Esophagus squamous epithelium (tissue), 5 donors: ENCODE measurements at regions not wholly inside any gene's neighbourhood (a gene's known extent, or its start where the extent isn't known, plus 50 kb on each side); places are given as distances from the start of the nearest gene placed in this dataset.

ENCODE experiments used
- DNase-seq: peaks from one replicate; lab custom pipeline; 2025; lab: John Stamatoyannopoulos, UW
- H3K27ac ChIP-seq, 4 donors: fragments of 200-600 bp; sonication (generic); one replicate each; pipeline ENCODE4 v1.5.1; 2016 to 2019; ENCODE audit warnings: mild to moderate bottlenecking in 1 of 4
- H3K27me3 ChIP-seq, 4 donors: fragments of 200-600 bp; sonication (generic); 1 replicate in 3 of 4; 2 replicates in 1 of 4; pipeline versions ENCODE4 v1.5.1 to v1.6.0; 2017 to 2021; ENCODE audit warnings: antibody characterized with exemption in 1 of 4
- H3K36me3 ChIP-seq, 3 donors: fragments of 200-600 bp; sonication (generic); one replicate each; pipeline ENCODE4 v1.5.1; 2016 to 2019
- H3K4me1 ChIP-seq, 3 donors: fragments of 200-600 bp; sonication (generic); one replicate each; pipeline ENCODE4 v1.5.1; 2017 to 2019
- H3K4me3 ChIP-seq, 4 donors: fragments of 200-600 bp; sonication (generic); 1 replicate in 3 of 4; 2 replicates in 1 of 4; pipeline ENCODE4 v1.5.1; 2016 to 2019; ENCODE audit warnings: mild to moderate bottlenecking in 2 of 4, moderate library complexity in 1 of 4
- H3K9me3 ChIP-seq, 3 donors: fragments of 200-600 bp; sonication (generic); one replicate each; pipeline ENCODE4 v1.5.1; 2016 to 2019
- POLR2A ChIP-seq, 4 donors: fragments of 450-650 bp; IDR thresholded peaks; one replicate each; pipeline ENCODE4 v1.6.1; 2017; ENCODE audit warnings: antibody characterized with exemption in 4 of 4, mild to moderate bottlenecking in 4 of 4, moderate library complexity in 3 of 4
- WGBS, 2 donors: methylation state at CpG; one replicate each; pipeline ENCODE4 v1.1.5; 2018; 5-methylcytosine and 5-hydroxymethylcytosine counted together
- intact Hi-C: fragments of 100-400 bp; cut with DNase I; formaldehyde crosslinking; loops from one replicate; pipeline ENCODE4 v1.15.0; 2022
- TF ChIP-seq, protein P1 (sequence below), 6 experiments: fragments of 450-650 bp in 4 of 6; fragments of 200-600 bp in 2 of 6; sonication (generic) in 2 of 6; IDR thresholded peaks; one replicate each; pipeline ENCODE4 v1.5.1; 2016 to 2019; ENCODE audit warnings: antibody characterized with exemption in 6 of 6, mild to moderate bottlenecking in 4 of 6, moderate library complexity in 4 of 6
- donor health status: DM: yes; HTN: yes; CAD: no.

DNA sequence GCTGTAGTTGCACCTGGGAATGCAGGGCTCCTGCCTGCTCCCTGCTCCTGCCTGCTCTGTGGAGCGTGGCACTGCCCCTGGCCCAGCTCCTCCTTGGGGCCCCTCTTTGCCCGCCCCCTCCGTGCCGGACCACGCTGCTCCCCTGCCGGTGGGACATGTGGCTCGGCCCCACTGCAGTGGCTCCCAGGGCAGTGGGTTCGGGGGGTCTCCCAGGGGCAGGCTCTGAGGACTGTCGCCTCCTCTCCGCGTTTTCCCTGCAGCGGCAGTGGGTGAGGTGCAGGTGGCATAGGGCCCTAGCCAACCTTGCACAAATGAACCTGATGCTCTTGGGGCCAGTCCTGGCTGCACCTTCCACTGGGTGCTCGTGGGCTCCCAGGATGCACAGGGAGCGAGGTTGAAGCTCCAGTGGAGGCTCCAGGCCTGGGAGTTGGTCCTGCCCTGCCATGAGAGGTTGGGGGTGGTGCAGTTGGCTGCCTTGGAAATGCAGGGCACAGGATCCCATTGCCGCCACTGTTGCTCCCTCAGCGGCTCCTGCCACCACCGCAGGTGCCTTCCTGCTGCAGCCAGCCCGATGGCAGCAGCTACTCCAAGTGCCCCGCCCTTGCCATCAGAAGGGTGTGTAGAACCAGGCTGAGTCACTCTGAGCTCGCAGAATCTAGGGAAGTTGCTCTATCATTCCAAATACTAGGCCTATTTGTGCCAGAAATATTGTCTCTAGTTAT, 313.1 kb upstream of the SYT4 start:
- no peak for TF ChIP-seq POLR2A (IDR thresholded peaks at IDR 0.05)
- TF ChIP-seq, protein P1, sequence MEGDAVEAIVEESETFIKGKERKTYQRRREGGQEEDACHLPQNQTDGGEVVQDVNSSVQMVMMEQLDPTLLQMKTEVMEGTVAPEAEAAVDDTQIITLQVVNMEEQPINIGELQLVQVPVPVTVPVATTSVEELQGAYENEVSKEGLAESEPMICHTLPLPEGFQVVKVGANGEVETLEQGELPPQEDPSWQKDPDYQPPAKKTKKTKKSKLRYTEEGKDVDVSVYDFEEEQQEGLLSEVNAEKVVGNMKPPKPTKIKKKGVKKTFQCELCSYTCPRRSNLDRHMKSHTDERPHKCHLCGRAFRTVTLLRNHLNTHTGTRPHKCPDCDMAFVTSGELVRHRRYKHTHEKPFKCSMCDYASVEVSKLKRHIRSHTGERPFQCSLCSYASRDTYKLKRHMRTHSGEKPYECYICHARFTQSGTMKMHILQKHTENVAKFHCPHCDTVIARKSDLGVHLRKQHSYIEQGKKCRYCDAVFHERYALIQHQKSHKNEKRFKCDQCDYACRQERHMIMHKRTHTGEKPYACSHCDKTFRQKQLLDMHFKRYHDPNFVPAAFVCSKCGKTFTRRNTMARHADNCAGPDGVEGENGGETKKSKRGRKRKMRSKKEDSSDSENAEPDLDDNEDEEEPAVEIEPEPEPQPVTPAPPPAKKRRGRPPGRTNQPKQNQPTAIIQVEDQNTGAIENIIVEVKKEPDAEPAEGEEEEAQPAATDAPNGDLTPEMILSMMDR (IDR thresholded peaks at IDR 0.05), result no peak
- Histone ChIP-seq H3K36me3 (no peaks in the 10 kb centered on the region), H3K27ac (peak overlapping the region in 1 of 4 donors; percentile 27), H3K4me3 (peak overlapping the region in 1 of 4 donors; percentile 1), H3K27me3 (no peaks in the 10 kb centered on the region), H3K4me1 (peaks cover 0 to 17% (median 5%) of the 10 kb centered on the region in 3 donors), H3K9me3 (no peaks in the 10 kb centered on the region)
- no peak for DNase-seq
- 28 to 55% methylated on average over 4 of the region's 20 CpGs for WGBS, 2 donors
- intact Hi-C loops, result no loop called here

DNA sequence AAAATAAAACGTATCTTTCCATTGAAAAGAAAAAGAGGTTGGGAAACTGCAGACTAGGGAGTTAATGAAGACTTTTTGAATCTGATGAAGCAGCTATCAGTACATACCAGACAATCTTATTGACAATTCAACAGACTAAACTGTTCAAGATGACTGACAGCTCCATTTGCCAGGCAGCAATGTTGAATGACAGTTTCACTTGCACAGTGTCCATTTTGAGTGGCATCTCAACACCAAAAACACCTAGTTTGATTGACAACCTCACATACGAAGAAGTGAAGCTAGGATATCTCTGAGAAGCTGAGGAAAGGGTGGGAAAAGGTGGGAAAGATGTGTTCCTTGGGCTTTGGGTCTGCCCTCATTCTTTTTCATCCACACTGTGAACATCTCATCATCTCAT, 315.0 kb upstream of the SYT4 start:
- intact Hi-C loops, result no loop called here
- DNase-seq, result no peak
- TF ChIP-seq, protein P1 (IDR thresholded peaks at IDR 0.05), result no peak
- TF ChIP-seq POLR2A (IDR thresholded peaks at IDR 0.05), result no peak
- H3K27ac ChIP-seq, result no peak overlapping the region
- no peak overlapping the region for H3K4me3 ChIP-seq
- H3K9me3 ChIP-seq, result no peaks in the 10 kb centered on the region
- no peaks in the 10 kb centered on the region for H3K27me3 ChIP-seq
- no peaks in the 10 kb centered on the region for H3K36me3 ChIP-seq
- 73 to 77% methylated on average over 2 of the region's 2 CpGs for WGBS, 2 donors
- H3K4me1 ChIP-seq, result peaks cover 0 to 17% (median 5%) of the 10 kb centered on the region in 3 donors

DNA sequence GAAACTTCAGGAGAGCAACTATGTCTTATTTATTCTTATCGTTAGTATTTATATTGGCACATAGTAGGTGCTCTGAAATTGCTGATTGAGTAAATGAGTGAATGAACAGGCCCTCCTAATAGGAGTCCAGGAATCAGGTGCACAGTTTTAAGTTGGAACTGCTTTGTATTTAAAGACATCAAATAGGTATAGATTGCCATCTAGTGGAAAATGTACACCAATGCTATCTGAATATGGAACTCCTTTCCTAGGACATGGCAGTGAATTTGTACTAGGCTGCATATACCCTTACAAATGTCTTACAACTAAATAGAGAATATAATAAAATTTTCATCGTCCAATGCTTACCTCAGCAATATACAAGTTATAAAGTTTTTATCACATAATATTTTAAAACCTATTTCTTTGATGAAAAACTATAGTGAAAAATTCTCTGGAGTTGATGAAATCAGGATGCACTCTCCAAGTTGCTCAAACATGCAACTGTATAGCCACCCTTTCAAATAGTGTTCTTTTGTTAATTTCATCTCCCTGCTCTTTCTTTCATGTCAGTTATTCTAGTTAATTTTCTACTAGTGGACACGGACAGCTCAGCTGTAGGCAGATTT, 318.9 kb upstream of the SYT4 start:
- no peaks in the 10 kb centered on the region for H3K36me3 ChIP-seq
- intact Hi-C loops, result no loop called here
- WGBS, 2 donors, result 37 to 48% methylated on average over 3 of the region's 3 CpGs
- TF ChIP-seq, protein P1 (IDR thresholded peaks at IDR 0.05), result peak; percentile 12 to 66 (median 39)
- no peak for TF ChIP-seq POLR2A (IDR thresholded peaks at IDR 0.05)
- no peak overlapping the region for H3K27ac ChIP-seq
- no peaks in the 10 kb centered on the region for H3K4me1 ChIP-seq
- no peak overlapping the region for H3K4me3 ChIP-seq
- no peaks in the 10 kb centered on the region for H3K9me3 ChIP-seq
- no peak for DNase-seq
- no peaks in the 10 kb centered on the region for H3K27me3 ChIP-seq

DNA sequence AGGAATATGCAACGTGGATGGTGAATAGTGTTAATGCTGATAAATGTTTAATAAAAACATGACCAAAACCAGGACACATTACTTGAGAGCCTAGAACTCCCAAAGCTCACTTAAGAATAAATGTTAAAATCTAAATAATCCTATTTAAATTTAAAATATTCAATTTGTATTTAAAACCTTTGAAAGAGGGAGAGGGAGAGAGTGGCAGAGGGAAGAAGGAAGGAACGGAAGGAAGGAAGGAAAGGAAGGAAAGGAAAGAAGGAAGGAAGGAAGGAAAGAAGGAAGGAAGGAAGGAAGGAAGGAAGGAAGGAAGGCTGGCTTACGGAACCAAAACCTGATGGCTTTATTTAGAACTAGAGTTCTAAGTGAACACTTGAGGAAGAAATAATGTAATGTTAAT, 324.1 kb upstream of the SYT4 start:
- no peak overlapping the region for H3K4me3 ChIP-seq
- DNase-seq, result no peak
- no peak overlapping the region for H3K27ac ChIP-seq
- H3K9me3 ChIP-seq, result peaks cover 0 to 11% (median 5%) of the 10 kb centered on the region in 3 donors
- intact Hi-C loops, result no loop called here
- 60 to 68% methylated on average over 3 of the region's 3 CpGs for WGBS, 2 donors
- no peaks in the 10 kb centered on the region for H3K27me3 ChIP-seq
- TF ChIP-seq, protein P1 (IDR thresholded peaks at IDR 0.05), result no peak
- TF ChIP-seq POLR2A (IDR thresholded peaks at IDR 0.05), result no peak
- H3K36me3 ChIP-seq, result no peaks in the 10 kb centered on the region
- no peaks in the 10 kb centered on the region for H3K4me1 ChIP-seq

DNA sequence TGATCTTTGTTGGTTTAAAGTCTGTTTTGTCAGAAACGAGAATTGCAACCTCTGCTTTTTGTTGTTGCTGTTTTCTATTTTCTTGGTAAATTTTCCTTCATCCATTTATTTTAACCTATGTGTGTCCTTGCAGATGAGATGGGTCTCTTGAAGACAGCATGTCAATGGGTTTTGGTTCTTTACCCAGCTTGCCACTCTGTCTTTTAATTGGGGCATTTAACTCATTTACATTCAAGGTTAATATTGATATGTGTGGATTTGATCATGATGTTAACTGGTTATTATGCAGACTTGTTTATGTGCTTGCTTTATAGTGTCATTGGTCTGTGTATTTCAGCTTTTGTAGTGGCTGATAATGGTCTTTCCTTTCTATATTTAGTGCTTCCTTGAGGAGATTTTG, 327.9 kb upstream of the SYT4 start:
- DNase-seq, result no peak
- TF ChIP-seq POLR2A (IDR thresholded peaks at IDR 0.05), result no peak
- TF ChIP-seq, protein P1 (IDR thresholded peaks at IDR 0.05), result no peak
- intact Hi-C loops, result no loop called here
- Histone ChIP-seq H3K36me3 (no peaks in the 10 kb centered on the region), H3K27me3 (no peaks in the 10 kb centered on the region), H3K9me3 (peaks cover 0 to 11% (median 5%) of the 10 kb centered on the region in 3 donors), H3K4me3 (no peak overlapping the region), H3K4me1 (no peaks in the 10 kb centered on the region), H3K27ac (no peak overlapping the region)
- 45 to 56% methylated on average over 1 of the region's 1 CpG for WGBS, 2 donors
